ENCODE measurements at regions not wholly inside any gene's neighbourhood (a gene's known extent, or its start where the extent isn't known, plus 50 kb on each side); places are given as distances from the start of the nearest gene placed in this dataset.
A peak's percentile ranks its signal among the peaks of the same experiment; 100 is the strongest.

DNA sequence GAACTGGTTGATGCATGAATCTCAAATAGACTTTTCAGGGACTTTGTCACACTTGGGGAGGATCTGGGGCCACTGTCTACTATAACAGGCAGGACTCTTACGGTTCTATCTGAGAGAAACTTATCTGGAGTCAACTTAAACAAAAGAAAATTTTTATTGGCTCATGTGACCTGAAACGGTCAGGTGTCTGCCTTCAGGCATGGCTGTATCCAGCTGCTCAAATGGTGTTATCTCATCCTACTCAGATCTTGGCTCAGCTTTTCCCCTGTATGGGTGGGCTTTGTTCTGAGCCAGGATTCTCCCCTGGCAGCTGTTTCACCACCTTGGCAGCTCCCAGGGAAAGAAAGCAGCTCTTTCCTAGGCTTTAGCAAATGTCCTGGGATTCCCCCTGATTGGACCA, 183.2 kb upstream of the MYL2 start:
- Histone ChIP-seq H3K79me2 (ENCODE audit: insufficient read depth, low read length) (no peaks in the 10 kb centered on the region), H3K9me2 (ENCODE audit: insufficient read depth) (no peaks in the 10 kb centered on the region), H3K36me3 (ENCODE audit: control insufficient read depth in 1 of 2, insufficient read depth in 2 of 2, low read length in 2 of 2) (no peaks in the 10 kb centered on the region), H3K4me2 (ENCODE audit: low read length) (no peak overlapping the region), H3K27ac (ENCODE audit: low read depth, low read length) (no peak overlapping the region), H3K9ac (ENCODE audit: low read length) (no peak overlapping the region), H3K4me1 (ENCODE audit: control insufficient read depth in 1 of 2, insufficient read depth in 2 of 2, low read length in 2 of 2) (no peaks in the 10 kb centered on the region), H3K9me3 (ENCODE audit: control insufficient read depth in 1 of 2, insufficient read depth in 1 of 2, low read depth in 1 of 2, low read length in 2 of 2) (no peaks in the 10 kb centered on the region), H2AFZ (ENCODE audit: low read depth, low read length, poor library complexity, severe bottlenecking) (no peak overlapping the region), H4K20me1 (ENCODE audit: insufficient read depth) (no peaks in the 10 kb centered on the region), H3K27me3 (ENCODE audit: insufficient read depth, low read length) (peaks cover 21% of the 10 kb centered on the region; the same call in 1 of the 2 replicates), H3K4me3 (replicated peaks in 1 of 2; ENCODE audit: low read depth in 1 of 2, low read length in 2 of 2) (no peak overlapping the region)
- TF ChIP-seq POLR2AphosphoS5 (IDR thresholded peaks at IDR 0.05; ENCODE audit: low read depth, low read length) = no peak
- TF ChIP-seq FOSL1 (IDR thresholded peaks at IDR 0.05; ENCODE audit: low read depth) = no peak
- no peak for TF ChIP-seq CBX3 (IDR thresholded peaks at IDR 0.05; ENCODE audit: low read depth)
- no peak for TF ChIP-seq ZBTB33 (IDR thresholded peaks at IDR 0.05; ENCODE audit: extremely low read depth, insufficient replicate concordance, low read length)
- TF ChIP-seq TCF7L2 (IDR thresholded peaks at IDR 0.05; ENCODE audit: borderline replicate concordance, extremely low read depth, insufficient read depth, insufficient read length) = no peak
- no peak for TF ChIP-seq ELF1 (IDR thresholded peaks at IDR 0.05; ENCODE audit: borderline replicate concordance, low read depth)
- no peak for TF ChIP-seq SRF (IDR thresholded peaks at IDR 0.05; ENCODE audit: low read depth)
- TF ChIP-seq, protein P1, sequence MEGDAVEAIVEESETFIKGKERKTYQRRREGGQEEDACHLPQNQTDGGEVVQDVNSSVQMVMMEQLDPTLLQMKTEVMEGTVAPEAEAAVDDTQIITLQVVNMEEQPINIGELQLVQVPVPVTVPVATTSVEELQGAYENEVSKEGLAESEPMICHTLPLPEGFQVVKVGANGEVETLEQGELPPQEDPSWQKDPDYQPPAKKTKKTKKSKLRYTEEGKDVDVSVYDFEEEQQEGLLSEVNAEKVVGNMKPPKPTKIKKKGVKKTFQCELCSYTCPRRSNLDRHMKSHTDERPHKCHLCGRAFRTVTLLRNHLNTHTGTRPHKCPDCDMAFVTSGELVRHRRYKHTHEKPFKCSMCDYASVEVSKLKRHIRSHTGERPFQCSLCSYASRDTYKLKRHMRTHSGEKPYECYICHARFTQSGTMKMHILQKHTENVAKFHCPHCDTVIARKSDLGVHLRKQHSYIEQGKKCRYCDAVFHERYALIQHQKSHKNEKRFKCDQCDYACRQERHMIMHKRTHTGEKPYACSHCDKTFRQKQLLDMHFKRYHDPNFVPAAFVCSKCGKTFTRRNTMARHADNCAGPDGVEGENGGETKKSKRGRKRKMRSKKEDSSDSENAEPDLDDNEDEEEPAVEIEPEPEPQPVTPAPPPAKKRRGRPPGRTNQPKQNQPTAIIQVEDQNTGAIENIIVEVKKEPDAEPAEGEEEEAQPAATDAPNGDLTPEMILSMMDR (IDR thresholded peaks at IDR 0.05 in 2 of 3, conservative IDR thresholded peaks at IDR 0.05 in 1 of 3; ENCODE audit: borderline replicate concordance in 1 of 3, insufficient read depth in 1 of 3, low read depth in 2 of 3, low read length in 2 of 3) = no peak
- no peak for TF ChIP-seq EZH2 (IDR thresholded peaks at IDR 0.05)
- TF ChIP-seq JUND (IDR thresholded peaks at IDR 0.05) = no peak
- no peak for TF ChIP-seq SP1 (IDR thresholded peaks at IDR 0.05; ENCODE audit: low read depth)
- no peak for TF ChIP-seq RAD21 (IDR thresholded peaks at IDR 0.05; ENCODE audit: low read depth)
- ATAC-seq (0 out of 2 replicates have a peak, but pooled peaks have one; percentile 27), DNase-seq (ENCODE audit: low read depth, low spot score) (no peak)
- RAD21 ChIA-PET (ENCODE audit: low non-redundant PET in 1 of 2, low total read pairs in 2 of 2, uncharacterized antibody in 2 of 2, unreplicated experiment in 2 of 2) = no interaction called here
- CTCF ChIA-PET = no interaction called here
- POLR2A ChIA-PET = no interaction called here
- BruUV-seq (replicated peaks) = no TSS peak
- intact Hi-C loops (cut with micrococcal nuclease) = no loop called here
